AG04449 (cell line): ENCODE measurements at regions not wholly inside any gene's neighbourhood (a gene's known extent, or its start where the extent isn't known, plus 50 kb on each side); places are given as distances from the start of the nearest gene placed in this dataset.

ENCODE experiments used
- CTCF ChIA-PET: fragments of 350-600 bp; formaldehyde crosslinking; extraction: SDS; loops from one replicate; lab custom pipeline; 2021; ENCODE audit warnings: antibody characterized with exemption; lab: Yijun Ruan, JAX
- POLR2A ChIA-PET: fragments of 400-600, 350-600 bp; formaldehyde crosslinking; extraction: SDS; loops from one replicate; lab custom pipeline; 2020; ENCODE audit warnings: antibody characterized with exemption, inconsistent platforms; lab: Yijun Ruan, JAX
- DNase-seq: peaks from one replicate; pipeline ENCODE4 v3.0.0-alpha.2; 2010; ENCODE audit warnings: low read depth, low spot score
- H3K4me3 ChIP-seq: 2 replicates; pipeline ENCODE4 v1.5.1; 2011; ENCODE audit warnings: low read depth, mild to moderate bottlenecking, control low read depth, low read length
- TF ChIP-seq, protein P1 (sequence below): IDR thresholded peaks from one replicate; pipeline ENCODE4 v1.5.1; 2011; ENCODE audit warnings: mild to moderate bottlenecking, moderate library complexity, low read length, control low read depth, inconsistent platforms; ENCODE audit not compliant: insufficient read depth; ENCODE audit errors: missing control alignments

DNA sequence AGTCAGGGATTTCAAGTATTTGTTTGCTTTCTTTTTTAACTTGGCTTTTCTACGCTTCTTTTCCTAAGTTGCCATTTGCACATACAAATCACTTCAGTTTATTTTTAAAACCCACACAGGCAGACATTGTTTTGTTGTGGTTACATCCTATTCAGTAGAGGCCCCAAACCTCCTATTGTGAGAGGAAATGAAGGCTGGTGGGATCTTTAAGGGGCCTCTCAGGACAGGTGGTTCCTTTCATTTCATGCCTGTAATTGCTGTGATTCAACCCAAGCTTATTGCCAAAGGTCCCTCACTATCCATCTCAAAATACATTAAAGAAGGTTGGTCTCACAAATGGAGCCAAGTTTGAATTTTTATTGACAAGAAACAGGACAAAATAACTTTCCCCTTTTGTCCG, 257.1 kb downstream of the ADAMTS20 start:
- no peak overlapping the region for H3K4me3 ChIP-seq
- ChIA-PET CTCF (interaction anchor here (1.1 to 1.8 kb wide), 3 partner anchors 8 to 14 kb away, joined by 3 to 5 read pairs (median 5); no protein-coding TSS in a partner anchor), POLR2A (no interaction called here)
- no peak for DNase-seq
- TF ChIP-seq, protein P1, sequence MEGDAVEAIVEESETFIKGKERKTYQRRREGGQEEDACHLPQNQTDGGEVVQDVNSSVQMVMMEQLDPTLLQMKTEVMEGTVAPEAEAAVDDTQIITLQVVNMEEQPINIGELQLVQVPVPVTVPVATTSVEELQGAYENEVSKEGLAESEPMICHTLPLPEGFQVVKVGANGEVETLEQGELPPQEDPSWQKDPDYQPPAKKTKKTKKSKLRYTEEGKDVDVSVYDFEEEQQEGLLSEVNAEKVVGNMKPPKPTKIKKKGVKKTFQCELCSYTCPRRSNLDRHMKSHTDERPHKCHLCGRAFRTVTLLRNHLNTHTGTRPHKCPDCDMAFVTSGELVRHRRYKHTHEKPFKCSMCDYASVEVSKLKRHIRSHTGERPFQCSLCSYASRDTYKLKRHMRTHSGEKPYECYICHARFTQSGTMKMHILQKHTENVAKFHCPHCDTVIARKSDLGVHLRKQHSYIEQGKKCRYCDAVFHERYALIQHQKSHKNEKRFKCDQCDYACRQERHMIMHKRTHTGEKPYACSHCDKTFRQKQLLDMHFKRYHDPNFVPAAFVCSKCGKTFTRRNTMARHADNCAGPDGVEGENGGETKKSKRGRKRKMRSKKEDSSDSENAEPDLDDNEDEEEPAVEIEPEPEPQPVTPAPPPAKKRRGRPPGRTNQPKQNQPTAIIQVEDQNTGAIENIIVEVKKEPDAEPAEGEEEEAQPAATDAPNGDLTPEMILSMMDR, result no peak

DNA sequence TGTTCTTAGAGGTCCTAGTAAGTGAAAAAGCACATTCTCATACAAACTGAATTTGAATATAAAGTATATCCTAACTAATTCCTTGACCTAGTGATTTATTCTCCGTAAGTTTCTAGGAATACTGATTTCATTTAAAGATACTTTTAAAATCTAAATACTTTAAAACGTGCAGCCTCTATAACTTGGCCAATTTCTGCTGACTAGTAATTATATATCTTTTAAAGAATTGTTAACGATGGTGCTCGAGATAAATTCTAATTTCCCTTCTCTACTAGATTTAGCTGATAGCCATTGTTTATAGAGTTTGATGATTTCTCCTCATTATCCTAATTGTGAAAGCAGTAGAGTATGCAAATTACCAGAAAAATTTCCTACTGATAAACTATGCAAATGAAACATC, 257.9 kb downstream of the ADAMTS20 start:
- H3K4me3 ChIP-seq, result no peak overlapping the region
- ChIA-PET POLR2A (no interaction called here), CTCF (no interaction called here)
- DNase-seq, result no peak
- TF ChIP-seq, protein P1, result no peak

DNA sequence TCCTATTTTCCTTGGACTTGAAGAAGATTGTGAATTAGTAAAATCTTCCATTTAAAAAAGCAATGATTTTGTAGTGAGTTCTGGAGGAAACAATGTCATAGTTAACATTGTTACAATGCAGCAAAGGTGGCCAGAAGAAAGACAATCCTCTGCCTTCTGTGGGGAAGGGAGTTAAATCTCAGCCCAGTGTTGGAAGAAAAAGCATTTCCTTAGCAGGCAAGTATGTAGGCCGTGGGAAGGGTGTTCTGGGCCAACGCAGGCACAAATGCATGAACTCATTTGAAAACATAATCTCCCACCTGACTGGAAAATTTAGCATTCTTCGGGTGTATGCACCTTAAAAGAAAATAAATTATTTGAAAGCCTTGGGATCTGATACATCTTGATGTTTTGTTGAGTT, 258.6 kb downstream of the ADAMTS20 start:
- H3K4me3 ChIP-seq, result no peak overlapping the region
- TF ChIP-seq, protein P1, result no peak
- CTCF ChIA-PET, result no interaction called here
- POLR2A ChIA-PET, result no interaction called here
- no peak for DNase-seq

DNA sequence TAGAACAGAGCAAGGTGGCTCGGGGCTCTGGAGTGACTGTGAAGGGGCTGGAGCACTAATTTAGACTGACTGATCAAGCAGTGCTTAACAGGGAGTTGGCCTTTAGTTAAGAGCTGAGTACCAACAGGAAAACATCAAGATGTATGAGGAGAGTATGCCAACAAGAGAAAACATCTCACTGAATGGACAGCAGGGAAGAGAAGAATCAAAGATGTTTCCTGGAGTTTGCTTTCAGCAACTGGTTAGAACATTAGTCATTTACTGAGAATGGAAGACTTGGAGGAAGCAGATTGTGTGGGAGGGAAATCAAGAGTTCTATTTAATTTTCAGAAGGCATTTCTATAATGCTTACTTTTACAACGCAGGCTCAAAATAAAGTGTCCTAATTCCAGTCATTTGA, 259.3 kb downstream of the ADAMTS20 start:
- ChIA-PET POLR2A (no interaction called here), CTCF (interaction anchor here (0.7 to 1.0 kb wide), 2 partner anchors 23 to 40 kb away, joined by 3 read pairs; no protein-coding TSS in a partner anchor)
- TF ChIP-seq, protein P1, result no peak
- no peak overlapping the region for H3K4me3 ChIP-seq
- no peak for DNase-seq

DNA sequence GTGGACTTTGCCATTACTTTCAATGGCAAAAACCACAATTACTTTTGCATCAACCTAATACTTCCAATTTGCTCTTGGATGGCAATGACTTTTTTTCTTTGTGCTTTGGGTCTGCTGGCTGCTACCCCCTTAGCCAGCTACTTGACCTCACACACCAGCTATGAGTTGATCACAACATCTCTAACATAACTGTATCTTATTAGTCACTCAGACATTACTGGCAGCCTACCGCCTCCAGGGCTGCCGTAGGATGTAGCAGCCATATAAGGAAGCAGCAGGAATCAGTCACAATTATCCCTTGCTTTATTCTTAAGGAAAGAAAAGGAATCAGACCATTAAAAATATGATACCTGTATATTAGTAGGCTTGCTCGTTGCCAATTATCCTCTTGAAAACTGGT, 260.5 kb downstream of the ADAMTS20 start:
- ChIA-PET CTCF (interaction anchor here (1.7 to 13.6 kb wide), 2 partner anchors 28 to 46 kb away, joined by 3 to 101 read pairs; no protein-coding TSS in a partner anchor), POLR2A (interaction anchor here (1.2 to 1.6 kb wide), 2 partner anchors 15 to 18 kb away, joined by 4 to 5 read pairs; no protein-coding TSS in a partner anchor)
- TF ChIP-seq, protein P1, result no peak
- no peak overlapping the region for H3K4me3 ChIP-seq
- DNase-seq, result no peak

DNA sequence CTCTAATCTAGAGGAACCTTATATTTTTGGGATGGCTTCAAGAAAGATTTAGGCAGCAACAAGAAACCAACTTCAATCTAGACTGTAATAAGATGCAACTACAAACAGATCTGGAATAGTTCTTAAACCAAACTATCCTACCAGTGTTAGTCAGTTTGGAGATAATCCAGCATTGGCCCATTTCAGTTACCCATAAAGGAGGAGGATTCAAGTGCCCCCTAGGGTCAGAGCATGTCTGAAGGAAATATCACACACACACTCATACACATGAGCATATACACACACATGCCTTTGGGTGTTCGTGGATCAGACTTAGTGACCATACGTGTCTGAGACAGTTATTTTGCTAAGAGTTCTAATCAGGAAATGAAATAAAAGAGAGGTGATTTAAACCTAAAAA, 261.2 kb downstream of the ADAMTS20 start:
- TF ChIP-seq, protein P1, result no peak
- POLR2A ChIA-PET, result interaction anchor here (1.2 to 1.6 kb wide), 2 partner anchors 15 to 19 kb away, joined by 4 to 5 read pairs; no protein-coding TSS in a partner anchor
- DNase-seq, result no peak

More for the DNA sequence above, 261.2 kb downstream of the ADAMTS20 start:
- H3K4me3 ChIP-seq, result no peak overlapping the region
- CTCF ChIA-PET, result interaction anchor here (1.4 to 13.6 kb wide), 3 partner anchors 12 to 46 kb away, joined by 3 to 101 read pairs (median 4); no protein-coding TSS in a partner anchor
